ENCODE measurements at regions not wholly inside any gene's neighbourhood (a gene's known extent, or its start where the extent isn't known, plus 50 kb on each side); places are given as distances from the start of the nearest gene placed in this dataset.

- DNase-seq: no peak
Measured at GRCh38 chr10:1847361-1847760, 110.0 kb upstream of the ADARB2 start.

GRCh38 chr10:1846032-1846431, 108.7 kb upstream of the ADARB2 start:
- DNase-seq: no peak

GRCh38 chr10:1841759-1842158, 104.4 kb upstream of the ADARB2 start:
- DNase-seq: no peak

- no peak for DNase-seq
Measured at GRCh38 chr10:1829712-1830111, 92.4 kb upstream of the ADARB2 start.

- DNase-seq: no peak
Measured at GRCh38 chr10:1824928-1825327, 87.6 kb upstream of the ADARB2 start.

GRCh38 chr10:1814556-1814955, 77.2 kb upstream of the ADARB2 start:
- no peak for DNase-seq

GRCh38 chr10:1809139-1809741, 71.9 kb upstream of the ADARB2 start:
- DNase-seq: no peak

GRCh38 chr10:1807924-1808323, 70.6 kb upstream of the ADARB2 start:
- no peak for DNase-seq

GRCh38 chr10:1807196-1807595, 69.9 kb upstream of the ADARB2 start:
- no peak for DNase-seq

GRCh38 chr10:1802413-1802812, 65.1 kb upstream of the ADARB2 start:
- no peak for DNase-seq

GRCh38 chr10:1788401-1788800, 51.1 kb upstream of the ADARB2 start:
- no peak for DNase-seq
